ENCODE measurements at regions not wholly inside any gene's neighbourhood (a gene's known extent, or its start where the extent isn't known, plus 50 kb on each side); places are given as distances from the start of the nearest gene placed in this dataset.

GRCh38 chr11:103624708-103625623 lies 411.5 kb upstream of the DDI1 start:
- no peak overlapping the region for H3K4me3 ChIP-seq (ENCODE audit: insufficient read depth, low read length)
- H2AFZ ChIP-seq (ENCODE audit: low read length), result no peak overlapping the region
- no peaks in the 10 kb centered on the region for H4K20me1 ChIP-seq (ENCODE audit: insufficient read depth, low read length)
- H3K27ac ChIP-seq (ENCODE audit: low read depth, low read length), result peak overlapping the region; percentile 75
- H3K36me3 ChIP-seq (ENCODE audit: insufficient read depth, low read length), result no peaks in the 10 kb centered on the region
- DNase-seq (ENCODE audit: insufficient read length, low spot score, missing footprints), result peak; percentile 62
- peak overlapping the region; percentile 31 for H3K4me2 ChIP-seq (ENCODE audit: insufficient read depth, low read length)
- TF ChIP-seq, protein P1, sequence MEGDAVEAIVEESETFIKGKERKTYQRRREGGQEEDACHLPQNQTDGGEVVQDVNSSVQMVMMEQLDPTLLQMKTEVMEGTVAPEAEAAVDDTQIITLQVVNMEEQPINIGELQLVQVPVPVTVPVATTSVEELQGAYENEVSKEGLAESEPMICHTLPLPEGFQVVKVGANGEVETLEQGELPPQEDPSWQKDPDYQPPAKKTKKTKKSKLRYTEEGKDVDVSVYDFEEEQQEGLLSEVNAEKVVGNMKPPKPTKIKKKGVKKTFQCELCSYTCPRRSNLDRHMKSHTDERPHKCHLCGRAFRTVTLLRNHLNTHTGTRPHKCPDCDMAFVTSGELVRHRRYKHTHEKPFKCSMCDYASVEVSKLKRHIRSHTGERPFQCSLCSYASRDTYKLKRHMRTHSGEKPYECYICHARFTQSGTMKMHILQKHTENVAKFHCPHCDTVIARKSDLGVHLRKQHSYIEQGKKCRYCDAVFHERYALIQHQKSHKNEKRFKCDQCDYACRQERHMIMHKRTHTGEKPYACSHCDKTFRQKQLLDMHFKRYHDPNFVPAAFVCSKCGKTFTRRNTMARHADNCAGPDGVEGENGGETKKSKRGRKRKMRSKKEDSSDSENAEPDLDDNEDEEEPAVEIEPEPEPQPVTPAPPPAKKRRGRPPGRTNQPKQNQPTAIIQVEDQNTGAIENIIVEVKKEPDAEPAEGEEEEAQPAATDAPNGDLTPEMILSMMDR (IDR thresholded peaks at IDR 0.05; ENCODE audit: extremely low read depth, low read depth, low read length), result no peak
- H3K4me1 ChIP-seq (ENCODE audit: insufficient read depth, low read length), result peaks cover 22% of the 10 kb centered on the region
- H3K9me3 ChIP-seq (ENCODE audit: low read depth, low read length), result no peaks in the 10 kb centered on the region
- H3K79me2 ChIP-seq (ENCODE audit: insufficient read depth, low read length), result no peaks in the 10 kb centered on the region
- H3K27me3 ChIP-seq (ENCODE audit: insufficient read depth, low read length), result no peaks in the 10 kb centered on the region

- no peaks in the 10 kb centered on the region for H4K20me1 ChIP-seq (ENCODE audit: insufficient read depth, low read length)
- DNase-seq (ENCODE audit: insufficient read length, low spot score, missing footprints), result no peak
- TF ChIP-seq, protein P1 (IDR thresholded peaks at IDR 0.05; ENCODE audit: extremely low read depth, low read depth, low read length), result no peak
- H3K4me1 ChIP-seq (ENCODE audit: insufficient read depth, low read length), result peaks cover 22% of the 10 kb centered on the region
- peak overlapping the region; percentile 75 for H3K27ac ChIP-seq (ENCODE audit: low read depth, low read length)
- H3K27me3 ChIP-seq (ENCODE audit: insufficient read depth, low read length), result no peaks in the 10 kb centered on the region
- no peak overlapping the region for H3K4me3 ChIP-seq (ENCODE audit: insufficient read depth, low read length)
- no peaks in the 10 kb centered on the region for H3K36me3 ChIP-seq (ENCODE audit: insufficient read depth, low read length)
- H3K79me2 ChIP-seq (ENCODE audit: insufficient read depth, low read length), result no peaks in the 10 kb centered on the region
- H3K9me3 ChIP-seq (ENCODE audit: low read depth, low read length), result no peaks in the 10 kb centered on the region
- no peak overlapping the region for H2AFZ ChIP-seq (ENCODE audit: low read length)
- H3K4me2 ChIP-seq (ENCODE audit: insufficient read depth, low read length), result peak overlapping the region; percentile 31
Observed at GRCh38 chr11:103625624-103625965, 410.8 kb upstream of the DDI1 start.

DNA sequence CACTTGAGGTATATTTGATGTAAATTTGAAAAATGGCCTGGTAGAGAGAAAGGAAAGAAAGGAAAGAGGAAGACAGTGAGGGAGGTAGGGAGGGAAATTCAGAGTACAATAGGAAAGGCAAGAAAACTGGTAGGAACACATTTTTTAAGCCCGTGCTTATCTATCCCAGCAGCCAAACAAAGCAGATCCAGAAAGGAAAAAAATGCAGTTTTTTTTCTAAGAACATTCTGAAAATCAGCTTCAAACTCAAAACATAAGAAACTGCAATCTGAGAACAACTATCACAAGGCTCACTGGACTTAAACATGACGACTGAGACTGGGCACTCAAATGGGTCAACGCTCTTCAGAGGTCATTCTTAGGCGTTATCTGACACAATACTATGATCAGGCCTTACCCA lies 408.3 kb upstream of the DDI1 start:
- DNase-seq (ENCODE audit: insufficient read length, low spot score, missing footprints), result no peak
- no peaks in the 10 kb centered on the region for H3K27me3 ChIP-seq (ENCODE audit: insufficient read depth, low read length)
- H3K27ac ChIP-seq (ENCODE audit: low read depth, low read length), result no peak overlapping the region
- H3K4me3 ChIP-seq (ENCODE audit: insufficient read depth, low read length), result no peak overlapping the region
- no peaks in the 10 kb centered on the region for H3K36me3 ChIP-seq (ENCODE audit: insufficient read depth, low read length)
- H3K9me3 ChIP-seq (ENCODE audit: low read depth, low read length), result no peaks in the 10 kb centered on the region
- TF ChIP-seq, protein P1 (IDR thresholded peaks at IDR 0.05; ENCODE audit: extremely low read depth, low read depth, low read length), result no peak
- no peaks in the 10 kb centered on the region for H4K20me1 ChIP-seq (ENCODE audit: insufficient read depth, low read length)
- H3K4me2 ChIP-seq (ENCODE audit: insufficient read depth, low read length), result no peak overlapping the region
- H3K79me2 ChIP-seq (ENCODE audit: insufficient read depth, low read length), result no peaks in the 10 kb centered on the region
- H2AFZ ChIP-seq (ENCODE audit: low read length), result no peak overlapping the region
- H3K4me1 ChIP-seq (ENCODE audit: insufficient read depth, low read length), result peaks cover 35% of the 10 kb centered on the region

DNA sequence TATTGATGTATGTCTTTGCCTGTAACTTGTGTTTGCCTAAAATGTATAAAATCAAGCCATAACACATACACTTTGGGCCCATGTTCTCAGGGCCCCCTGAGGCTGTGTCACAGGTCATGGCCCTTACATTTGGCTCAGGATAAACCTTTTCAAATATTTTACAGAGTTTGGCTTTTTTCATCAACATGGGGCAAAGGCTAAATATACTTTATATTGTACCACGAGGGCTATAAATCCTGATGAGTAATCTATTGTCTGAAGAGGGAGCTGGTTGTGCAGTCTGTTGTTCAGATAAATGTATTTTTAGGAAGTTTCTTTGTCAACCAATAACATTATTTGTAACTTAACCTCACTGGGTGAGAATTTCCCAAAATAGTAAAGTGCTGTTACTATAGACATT lies 404.6 kb upstream of the DDI1 start:
- Histone ChIP-seq H3K36me3 (ENCODE audit: insufficient read depth, low read length) (no peaks in the 10 kb centered on the region), H3K4me2 (ENCODE audit: insufficient read depth, low read length) (no peak overlapping the region), H3K27ac (ENCODE audit: low read depth, low read length) (no peak overlapping the region), H3K4me1 (ENCODE audit: insufficient read depth, low read length) (peaks cover 25% of the 10 kb centered on the region), H3K27me3 (ENCODE audit: insufficient read depth, low read length) (no peaks in the 10 kb centered on the region), H2AFZ (ENCODE audit: low read length) (no peak overlapping the region), H3K4me3 (ENCODE audit: insufficient read depth, low read length) (no peak overlapping the region), H3K9me3 (ENCODE audit: low read depth, low read length) (no peaks in the 10 kb centered on the region), H3K79me2 (ENCODE audit: insufficient read depth, low read length) (no peaks in the 10 kb centered on the region), H4K20me1 (ENCODE audit: insufficient read depth, low read length) (no peaks in the 10 kb centered on the region)
- no peak for DNase-seq (ENCODE audit: insufficient read length, low spot score, missing footprints)
- TF ChIP-seq, protein P1 (IDR thresholded peaks at IDR 0.05; ENCODE audit: extremely low read depth, low read depth, low read length), result no peak
